Stomach smooth muscle (tissue), 2 donors: ENCODE measurements at regions not wholly inside any gene's neighbourhood (a gene's known extent, or its start where the extent isn't known, plus 50 kb on each side); places are given as distances from the start of the nearest gene placed in this dataset.
"Not testable (repeated sequence)": the region's sequence is repeated elsewhere in the genome, so short reads cannot be mapped to it uniquely, and the experiment has no call there.

Experiments
- H3K27ac ChIP-seq: one replicate; pipeline ENCODE4 v1.7.0; 2013; ENCODE audit warnings: mild to moderate bottlenecking, low read length, inconsistent platforms
- H3K27me3 ChIP-seq, 2 donors: one replicate each; pipeline ENCODE4 v1.7.0; 2013; ENCODE audit warnings: low read length in 2 of 2; ENCODE audit not compliant: insufficient read depth in 2 of 2, control insufficient read depth in 1 of 2
- H3K36me3 ChIP-seq, 2 donors: one replicate each; pipeline ENCODE4 v1.7.0; 2013; ENCODE audit warnings: low read length in 2 of 2; ENCODE audit not compliant: control insufficient read depth in 2 of 2, insufficient read depth in 2 of 2
- H3K4me1 ChIP-seq: one replicate; pipeline ENCODE4 v1.7.0; 2013; ENCODE audit warnings: low read length; ENCODE audit not compliant: control insufficient read depth, insufficient read depth
- H3K4me3 ChIP-seq, 2 donors: one replicate each; pipeline ENCODE4 v1.7.0; 2013; ENCODE audit warnings: low read length in 2 of 2
- H3K9ac ChIP-seq, 2 donors: one replicate each; pipeline ENCODE4 v1.7.0; 2013; ENCODE audit warnings: low read length in 2 of 2, mild to moderate bottlenecking in 1 of 2
- H3K9me3 ChIP-seq, 2 donors: one replicate each; pipeline ENCODE4 v1.7.0; 2013; ENCODE audit warnings: low read length in 2 of 2; ENCODE audit not compliant: control insufficient read depth in 2 of 2
- donor health status: healthy.
- donor health status: Pancreatic carcinoma.

DNA sequence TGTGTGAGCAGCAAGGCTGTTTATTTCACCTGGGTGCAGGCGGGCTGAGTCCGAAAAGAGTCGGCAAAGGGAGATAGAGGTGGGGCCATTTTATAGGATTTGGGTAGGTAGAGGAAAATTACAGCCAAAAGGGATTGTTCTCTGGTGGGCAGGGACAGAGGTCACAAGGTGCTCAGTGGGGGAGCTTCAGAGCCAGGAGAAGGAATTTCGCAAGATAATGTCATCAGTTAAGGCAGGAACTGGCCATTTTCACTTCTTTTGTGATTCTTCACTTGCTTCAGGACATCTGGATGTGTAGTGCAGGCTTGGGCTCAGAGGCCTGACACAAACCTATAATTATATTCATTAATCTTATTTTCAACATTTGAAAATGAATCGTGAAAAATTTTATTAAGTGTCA, 1001.9 kb downstream of the STPG2 start:
- not testable (repeated sequence) for H3K36me3 ChIP-seq, H3K9me3 ChIP-seq, H3K27me3 ChIP-seq, H3K9ac ChIP-seq, H3K4me1 ChIP-seq, H3K27ac ChIP-seq, H3K4me3 ChIP-seq

DNA sequence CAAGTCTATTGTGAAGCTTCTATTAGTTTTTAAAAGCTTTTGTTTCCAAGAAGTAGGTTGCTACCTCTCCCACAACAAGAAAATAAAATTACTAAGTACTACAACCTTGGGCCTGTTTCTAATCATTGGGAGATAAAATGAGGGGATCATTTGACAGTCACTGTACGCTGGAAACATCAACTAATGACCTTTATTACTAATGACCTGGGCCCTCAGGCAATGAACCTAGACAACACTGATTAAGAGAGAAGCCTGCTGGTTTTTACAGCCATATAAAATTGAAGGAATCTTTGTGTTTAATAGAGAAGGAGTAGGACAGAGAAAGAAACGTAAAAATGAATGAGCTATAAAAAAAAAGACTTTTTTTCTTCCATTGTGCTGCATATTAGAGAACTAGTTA, 1000.9 kb downstream of the STPG2 start:
- no peaks in the 10 kb centered on the region for H3K36me3 ChIP-seq
- no peaks in the 10 kb centered on the region for H3K4me1 ChIP-seq
- no peaks in the 10 kb centered on the region for H3K9me3 ChIP-seq
- no peak overlapping the region for H3K27ac ChIP-seq
- no peaks in the 10 kb centered on the region for H3K27me3 ChIP-seq
- H3K4me3 ChIP-seq = no peak overlapping the region
- no peak overlapping the region for H3K9ac ChIP-seq

DNA sequence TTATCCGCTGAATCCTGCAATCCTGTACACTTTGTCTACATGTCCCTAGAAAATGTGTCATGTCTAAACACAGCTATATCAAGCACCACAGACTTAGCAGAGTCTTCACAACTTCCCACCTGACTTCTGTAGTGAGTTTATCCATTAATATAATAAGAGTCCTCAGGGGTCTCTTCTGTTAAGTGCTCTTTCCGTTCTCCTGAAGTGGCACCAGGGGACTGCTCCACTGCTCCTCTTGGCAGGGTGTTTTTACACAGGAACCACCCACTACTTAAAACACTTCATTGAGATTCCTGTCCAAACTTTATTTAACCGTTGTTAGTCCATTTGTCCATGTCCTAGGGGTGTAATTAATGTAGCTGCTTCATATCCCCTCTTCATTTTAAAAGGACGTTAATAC, 1000.4 kb downstream of the STPG2 start:
- H3K9ac ChIP-seq = no peak overlapping the region
- no peaks in the 10 kb centered on the region for H3K9me3 ChIP-seq
- H3K36me3 ChIP-seq = no peaks in the 10 kb centered on the region
- H3K4me1 ChIP-seq = no peaks in the 10 kb centered on the region
- H3K4me3 ChIP-seq = no peak overlapping the region
- H3K27me3 ChIP-seq = no peaks in the 10 kb centered on the region
- H3K27ac ChIP-seq = no peak overlapping the region

DNA sequence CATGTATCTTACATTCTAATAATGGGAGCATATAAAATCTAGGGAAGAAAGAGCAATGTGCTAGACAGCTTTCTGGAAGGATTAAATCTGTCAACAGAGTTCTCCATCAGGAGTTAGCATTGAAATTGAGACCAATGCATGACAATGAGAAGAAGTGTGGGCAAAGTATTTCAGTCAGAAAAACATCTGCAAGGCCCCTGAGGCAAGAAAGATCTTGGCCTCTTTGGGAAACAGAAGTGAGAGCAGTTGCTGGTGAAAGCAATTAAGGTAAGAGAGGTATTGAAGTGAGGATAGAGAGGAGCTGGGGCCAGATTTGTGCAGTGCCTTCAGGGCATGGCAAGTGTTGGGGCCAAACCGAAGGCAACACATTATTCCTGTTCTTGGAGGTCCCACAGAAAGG, 999.1 kb downstream of the STPG2 start:
- Histone ChIP-seq H3K9me3 (no peaks in the 10 kb centered on the region), H3K36me3 (no peaks in the 10 kb centered on the region), H3K4me3 (no peak overlapping the region), H3K27ac (no peak overlapping the region), H3K9ac (no peak overlapping the region), H3K27me3 (no peaks in the 10 kb centered on the region), H3K4me1 (no peaks in the 10 kb centered on the region)

GRCh38 chr4:97150966-97151365, 992.3 kb downstream of the STPG2 start:
- Histone ChIP-seq H3K27ac (no peak overlapping the region), H3K4me3 (no peak overlapping the region), H3K9me3 (no peaks in the 10 kb centered on the region), H3K4me1 (no peaks in the 10 kb centered on the region), H3K27me3 (no peaks in the 10 kb centered on the region), H3K9ac (no peak overlapping the region), H3K36me3 (no peaks in the 10 kb centered on the region)

DNA sequence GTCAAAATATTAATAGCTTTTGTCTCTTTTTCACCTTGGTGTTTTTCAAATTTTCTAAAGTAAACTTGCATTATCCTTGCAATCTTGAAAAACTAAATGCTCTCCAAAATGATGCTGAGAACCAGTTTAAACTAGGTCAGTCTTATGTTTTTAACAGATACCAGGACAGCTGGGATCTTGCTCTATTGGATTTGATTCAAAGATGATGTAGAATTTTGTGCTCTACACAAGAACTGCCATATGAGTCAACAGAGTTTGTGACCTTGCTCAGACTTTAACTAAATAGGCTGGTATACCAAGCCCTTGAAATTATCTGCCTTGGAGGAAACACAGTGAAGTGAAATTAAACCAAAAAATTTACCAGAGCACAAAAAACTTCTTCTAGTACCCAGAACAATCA, 991.1 kb downstream of the STPG2 start:
- Histone ChIP-seq H3K27me3 (no peaks in the 10 kb centered on the region), H3K9ac (no peak overlapping the region), H3K27ac (no peak overlapping the region), H3K4me3 (no peak overlapping the region), H3K36me3 (no peaks in the 10 kb centered on the region), H3K9me3 (no peaks in the 10 kb centered on the region), H3K4me1 (no peaks in the 10 kb centered on the region)

DNA sequence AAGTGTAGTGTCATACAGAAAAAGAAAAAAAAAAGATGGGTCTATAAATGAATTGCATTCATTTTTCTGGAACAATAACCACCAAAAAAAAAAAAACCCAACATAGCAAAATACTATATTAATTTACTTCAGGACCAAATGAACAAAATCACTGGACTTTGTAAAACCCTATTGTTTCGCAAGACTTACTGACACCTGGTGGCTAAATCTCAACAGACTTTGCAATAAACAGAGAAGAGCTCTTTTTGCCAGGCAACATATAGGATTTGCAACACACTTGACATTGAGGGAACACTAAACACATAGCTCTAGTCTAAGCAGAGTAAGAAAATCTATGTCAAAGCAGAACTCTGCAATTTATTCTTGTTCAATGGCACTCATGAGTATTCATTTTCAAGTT, 990.2 kb downstream of the STPG2 start:
- H3K36me3 ChIP-seq = no peaks in the 10 kb centered on the region
- H3K9me3 ChIP-seq = no peaks in the 10 kb centered on the region
- H3K27me3 ChIP-seq = no peaks in the 10 kb centered on the region
- no peak overlapping the region for H3K27ac ChIP-seq
- no peak overlapping the region for H3K9ac ChIP-seq
- no peak overlapping the region for H3K4me3 ChIP-seq
- H3K4me1 ChIP-seq = no peaks in the 10 kb centered on the region

GRCh38 chr4:97159625-97160024, 983.7 kb downstream of the STPG2 start:
- H3K9me3 ChIP-seq = no peaks in the 10 kb centered on the region
- H3K4me1 ChIP-seq = no peaks in the 10 kb centered on the region
- no peaks in the 10 kb centered on the region for H3K36me3 ChIP-seq
- H3K27me3 ChIP-seq = no peaks in the 10 kb centered on the region
- H3K4me3 ChIP-seq = no peak overlapping the region
- no peak overlapping the region for H3K27ac ChIP-seq
- H3K9ac ChIP-seq = no peak overlapping the region

- Histone ChIP-seq H3K27me3 (no peaks in the 10 kb centered on the region), H3K4me1 (no peaks in the 10 kb centered on the region), H3K9me3 (no peaks in the 10 kb centered on the region), H3K27ac (no peak overlapping the region), H3K36me3 (no peaks in the 10 kb centered on the region), H3K4me3 (no peak overlapping the region), H3K9ac (no peak overlapping the region)
These were observed 958.0 kb downstream of the STPG2 start for GRCh38 chr4:97185233-97185632.

DNA sequence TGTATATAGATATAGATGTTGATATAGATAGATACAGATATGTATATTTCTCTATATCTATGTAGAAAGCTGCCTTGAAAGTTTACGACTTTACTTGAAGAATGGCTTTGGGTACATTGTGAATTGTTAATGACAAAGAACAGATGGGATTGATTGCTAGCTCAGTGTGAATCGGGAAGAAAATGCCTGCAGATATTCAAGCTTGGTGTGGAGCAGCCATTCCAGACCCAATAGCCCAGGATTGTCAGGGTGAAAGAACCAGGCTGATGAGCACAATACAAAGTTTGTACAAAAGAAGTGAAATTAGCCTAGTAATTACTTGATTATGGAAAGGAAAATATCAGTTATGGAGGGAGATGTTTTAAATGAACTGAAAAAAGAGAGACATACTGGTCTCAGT, 946.2 kb downstream of the STPG2 start:
- no peak overlapping the region for H3K4me3 ChIP-seq
- H3K27me3 ChIP-seq = no peaks in the 10 kb centered on the region
- H3K36me3 ChIP-seq = no peaks in the 10 kb centered on the region
- no peaks in the 10 kb centered on the region for H3K9me3 ChIP-seq
- H3K9ac ChIP-seq = no peak overlapping the region
- H3K27ac ChIP-seq = no peak overlapping the region
- no peaks in the 10 kb centered on the region for H3K4me1 ChIP-seq

GRCh38 chr4:97208749-97209148, 934.5 kb downstream of the STPG2 start:
- no peaks in the 10 kb centered on the region for H3K4me1 ChIP-seq
- H3K36me3 ChIP-seq = no peaks in the 10 kb centered on the region
- no peaks in the 10 kb centered on the region for H3K9me3 ChIP-seq
- H3K9ac ChIP-seq = no peak overlapping the region
- no peak overlapping the region for H3K4me3 ChIP-seq
- no peak overlapping the region for H3K27ac ChIP-seq
- no peaks in the 10 kb centered on the region for H3K27me3 ChIP-seq
